ENCODE measurements at regions not wholly inside any gene's neighbourhood (a gene's known extent, or its start where the extent isn't known, plus 50 kb on each side); places are given as distances from the start of the nearest gene placed in this dataset.

DNA sequence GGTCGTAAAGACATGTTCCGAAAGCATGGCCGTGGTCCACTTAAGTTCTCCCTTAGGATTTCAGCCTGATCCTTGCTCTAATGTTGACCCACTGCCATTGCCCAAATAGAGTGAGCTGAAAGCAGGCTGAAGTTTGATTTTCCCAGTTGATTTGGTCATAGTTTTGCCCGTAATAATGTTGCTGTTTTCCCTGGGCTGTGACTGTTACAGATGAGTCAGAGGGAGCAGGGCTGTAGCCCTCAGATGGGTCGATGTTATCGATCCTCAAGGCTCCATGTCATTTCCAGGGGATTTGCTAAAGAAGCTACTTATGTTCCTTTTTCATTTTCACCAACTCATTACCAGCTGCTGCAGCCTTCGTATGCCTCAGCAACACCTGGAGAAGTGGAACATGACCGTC lies 169.0 kb upstream of the ZFHX3 start:
- TF ChIP-seq, protein P1, sequence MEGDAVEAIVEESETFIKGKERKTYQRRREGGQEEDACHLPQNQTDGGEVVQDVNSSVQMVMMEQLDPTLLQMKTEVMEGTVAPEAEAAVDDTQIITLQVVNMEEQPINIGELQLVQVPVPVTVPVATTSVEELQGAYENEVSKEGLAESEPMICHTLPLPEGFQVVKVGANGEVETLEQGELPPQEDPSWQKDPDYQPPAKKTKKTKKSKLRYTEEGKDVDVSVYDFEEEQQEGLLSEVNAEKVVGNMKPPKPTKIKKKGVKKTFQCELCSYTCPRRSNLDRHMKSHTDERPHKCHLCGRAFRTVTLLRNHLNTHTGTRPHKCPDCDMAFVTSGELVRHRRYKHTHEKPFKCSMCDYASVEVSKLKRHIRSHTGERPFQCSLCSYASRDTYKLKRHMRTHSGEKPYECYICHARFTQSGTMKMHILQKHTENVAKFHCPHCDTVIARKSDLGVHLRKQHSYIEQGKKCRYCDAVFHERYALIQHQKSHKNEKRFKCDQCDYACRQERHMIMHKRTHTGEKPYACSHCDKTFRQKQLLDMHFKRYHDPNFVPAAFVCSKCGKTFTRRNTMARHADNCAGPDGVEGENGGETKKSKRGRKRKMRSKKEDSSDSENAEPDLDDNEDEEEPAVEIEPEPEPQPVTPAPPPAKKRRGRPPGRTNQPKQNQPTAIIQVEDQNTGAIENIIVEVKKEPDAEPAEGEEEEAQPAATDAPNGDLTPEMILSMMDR (IDR thresholded peaks at IDR 0.05), result no peak
- TF ChIP-seq POLR2A (IDR thresholded peaks at IDR 0.05), result no peak
